Thoracic aorta (tissue), 2 donors: ENCODE measurements at regions not wholly inside any gene's neighbourhood (a gene's known extent, or its start where the extent isn't known, plus 50 kb on each side); places are given as distances from the start of the nearest gene placed in this dataset.

ENCODE experiments used
- ATAC-seq: fragments of 150-250 bp; one replicate; pipeline ENCODE4 v1.8.0; 2017; ENCODE audit warnings: low read depth; ENCODE audit not compliant: insufficient number of reproducible peaks, low FRiP score
- DNase-seq: peaks from one replicate; pipeline ENCODE4 v3.0.0-alpha.2; 2020; ENCODE audit warnings: low spot score
- H3K27ac ChIP-seq, 2 donors: fragments of 200-600 bp; sonication (generic); 1 replicate in 1 of 2; 2 replicates in 1 of 2; pipeline ENCODE4 v1.5.1; 2016; ENCODE audit warnings: mild to moderate bottlenecking in 2 of 2, moderate library complexity in 2 of 2
- H3K27me3 ChIP-seq: fragments of 200-600 bp; sonication (generic); replicated peaks from 2 replicates; pipeline ENCODE4 v1.6.0; 2016; ENCODE audit warnings: mild to moderate bottlenecking; ENCODE audit not compliant: insufficient read depth
- H3K36me3 ChIP-seq: fragments of 200-600 bp; sonication (generic); one replicate; pipeline ENCODE4 v1.5.1; 2016
- H3K4me1 ChIP-seq, 2 donors: fragments of 200-600 bp; sonication (generic); 1 replicate in 1 of 2; 2 replicates in 1 of 2; pipeline versions ENCODE4 v1.5.1 to v1.6.0; 2016; ENCODE audit warnings: low read depth in 2 of 2, mild to moderate bottlenecking in 1 of 2; ENCODE audit not compliant: control insufficient read depth in 1 of 2
- H3K4me3 ChIP-seq: fragments of 200-600 bp; sonication (generic); 2 replicates; pipeline ENCODE4 v1.5.1; 2016; ENCODE audit warnings: mild to moderate bottlenecking
- H3K9me3 ChIP-seq: fragments of 200-600 bp; sonication (generic); 2 replicates; pipeline ENCODE4 v1.5.1; 2016
- TF ChIP-seq, protein P1 (sequence below): fragments of 200-600 bp; sonication (generic); IDR thresholded peaks from one replicate; pipeline ENCODE4 v1.5.1; 2019; ENCODE audit warnings: antibody characterized with exemption

DNA sequence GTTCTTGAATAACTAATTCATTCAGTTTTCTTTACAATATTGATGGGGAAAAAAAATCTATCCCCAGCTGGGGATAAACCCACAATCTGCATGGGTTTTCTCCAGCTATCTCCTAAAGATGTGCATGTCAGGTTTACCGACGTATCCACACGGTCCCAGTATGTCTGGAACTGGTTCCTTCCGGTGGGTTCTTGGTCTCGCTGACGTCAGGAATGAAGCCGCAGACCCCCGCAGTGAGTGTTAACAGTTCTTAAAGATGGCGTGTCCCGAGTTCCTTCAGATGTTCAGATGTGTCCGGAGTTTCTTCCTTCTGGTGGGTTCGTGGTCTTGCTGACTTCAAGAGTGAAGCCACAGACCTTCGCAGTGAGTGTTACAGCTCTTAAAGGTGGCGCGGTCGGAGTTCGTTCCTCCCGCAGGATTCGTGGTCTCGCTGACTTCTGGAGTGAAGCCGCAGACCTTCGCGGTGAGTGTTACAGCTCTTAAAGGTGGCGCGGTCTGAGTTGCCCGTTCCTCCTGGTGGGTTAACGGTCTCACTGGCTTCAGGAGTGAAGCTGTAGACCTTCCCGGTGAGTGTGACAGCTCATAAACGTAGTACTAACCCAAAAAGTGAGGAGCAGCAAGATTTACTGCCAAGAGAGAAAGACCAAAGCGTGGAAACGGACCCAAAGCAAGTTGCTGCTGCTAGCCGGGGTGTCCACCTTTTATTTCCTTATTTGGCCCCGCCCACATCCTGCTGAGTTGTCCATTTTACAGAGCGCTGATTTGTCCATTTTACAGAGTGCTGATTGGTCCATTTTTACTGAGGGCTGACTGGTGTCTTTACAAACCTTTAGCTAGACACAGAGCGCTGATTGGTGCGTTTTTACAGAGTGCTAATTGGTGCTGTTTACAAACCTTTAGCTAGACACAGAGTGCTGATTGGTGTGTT is 195.1 kb upstream of the NR2F2 start:
- Histone ChIP-seq H3K27me3 (no peaks in the 10 kb centered on the region), H3K36me3 (no peaks in the 10 kb centered on the region), H3K27ac (no peak overlapping the region), H3K4me1 (no peaks in the 10 kb centered on the region), H3K4me3 (no peak overlapping the region), H3K9me3 (no peaks in the 10 kb centered on the region)
- TF ChIP-seq, protein P1, sequence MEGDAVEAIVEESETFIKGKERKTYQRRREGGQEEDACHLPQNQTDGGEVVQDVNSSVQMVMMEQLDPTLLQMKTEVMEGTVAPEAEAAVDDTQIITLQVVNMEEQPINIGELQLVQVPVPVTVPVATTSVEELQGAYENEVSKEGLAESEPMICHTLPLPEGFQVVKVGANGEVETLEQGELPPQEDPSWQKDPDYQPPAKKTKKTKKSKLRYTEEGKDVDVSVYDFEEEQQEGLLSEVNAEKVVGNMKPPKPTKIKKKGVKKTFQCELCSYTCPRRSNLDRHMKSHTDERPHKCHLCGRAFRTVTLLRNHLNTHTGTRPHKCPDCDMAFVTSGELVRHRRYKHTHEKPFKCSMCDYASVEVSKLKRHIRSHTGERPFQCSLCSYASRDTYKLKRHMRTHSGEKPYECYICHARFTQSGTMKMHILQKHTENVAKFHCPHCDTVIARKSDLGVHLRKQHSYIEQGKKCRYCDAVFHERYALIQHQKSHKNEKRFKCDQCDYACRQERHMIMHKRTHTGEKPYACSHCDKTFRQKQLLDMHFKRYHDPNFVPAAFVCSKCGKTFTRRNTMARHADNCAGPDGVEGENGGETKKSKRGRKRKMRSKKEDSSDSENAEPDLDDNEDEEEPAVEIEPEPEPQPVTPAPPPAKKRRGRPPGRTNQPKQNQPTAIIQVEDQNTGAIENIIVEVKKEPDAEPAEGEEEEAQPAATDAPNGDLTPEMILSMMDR: no peak
- ATAC-seq (no peak), DNase-seq (no peak)

DNA sequence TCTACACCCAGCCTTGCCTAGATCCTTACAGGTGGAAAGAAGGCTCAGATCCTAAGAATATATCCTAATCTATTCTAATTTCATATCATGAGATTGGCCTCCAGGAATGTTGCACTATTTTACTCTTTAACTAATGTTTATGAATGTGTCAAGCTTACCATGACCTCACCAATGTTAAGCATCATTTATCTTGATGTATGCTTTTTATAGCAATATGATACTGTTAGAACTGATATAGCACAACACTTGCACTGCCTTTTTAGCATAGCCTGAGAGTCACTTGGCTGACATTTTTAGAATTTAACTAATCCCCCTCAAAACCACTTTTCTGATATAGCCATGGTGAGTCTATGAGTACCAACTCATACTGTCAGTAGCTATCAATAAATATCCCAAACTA is 191.5 kb upstream of the NR2F2 start:
- H3K36me3 ChIP-seq: no peaks in the 10 kb centered on the region
- no peak overlapping the region for H3K27ac ChIP-seq
- peaks cover 7 to 11% of the 10 kb centered on the region in 2 donors for H3K4me1 ChIP-seq
- TF ChIP-seq, protein P1: no peak
- ATAC-seq: no peak
- H3K9me3 ChIP-seq: no peaks in the 10 kb centered on the region
- no peak for DNase-seq
- no peaks in the 10 kb centered on the region for H3K27me3 ChIP-seq
- H3K4me3 ChIP-seq: no peak overlapping the region

DNA sequence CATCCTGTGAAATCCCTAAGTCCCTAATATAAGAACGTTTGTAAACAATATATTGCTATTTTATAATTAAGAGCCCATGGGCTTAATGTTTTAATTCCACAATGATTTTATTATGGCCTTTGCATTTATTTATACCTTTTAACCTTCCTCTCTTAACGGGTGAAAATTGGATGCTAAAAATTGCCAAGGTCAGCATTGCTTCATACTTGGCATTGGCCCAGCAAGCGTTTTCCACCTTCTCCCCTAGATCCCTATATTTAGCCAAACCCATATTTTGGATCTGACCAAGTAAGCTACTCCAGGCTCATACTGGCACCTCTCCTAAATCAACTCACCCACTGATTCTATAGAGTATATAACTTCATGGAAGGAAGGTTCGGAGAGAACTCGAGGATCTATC is 188.0 kb upstream of the NR2F2 start:
- Histone ChIP-seq H3K36me3 (no peaks in the 10 kb centered on the region), H3K4me1 (peaks cover 7 to 11% of the 10 kb centered on the region in 2 donors), H3K27me3 (no peaks in the 10 kb centered on the region), H3K9me3 (no peaks in the 10 kb centered on the region), H3K4me3 (no peak overlapping the region), H3K27ac (no peak overlapping the region)
- TF ChIP-seq, protein P1: no peak
- DNase-seq: no peak
- ATAC-seq: no peak

DNA sequence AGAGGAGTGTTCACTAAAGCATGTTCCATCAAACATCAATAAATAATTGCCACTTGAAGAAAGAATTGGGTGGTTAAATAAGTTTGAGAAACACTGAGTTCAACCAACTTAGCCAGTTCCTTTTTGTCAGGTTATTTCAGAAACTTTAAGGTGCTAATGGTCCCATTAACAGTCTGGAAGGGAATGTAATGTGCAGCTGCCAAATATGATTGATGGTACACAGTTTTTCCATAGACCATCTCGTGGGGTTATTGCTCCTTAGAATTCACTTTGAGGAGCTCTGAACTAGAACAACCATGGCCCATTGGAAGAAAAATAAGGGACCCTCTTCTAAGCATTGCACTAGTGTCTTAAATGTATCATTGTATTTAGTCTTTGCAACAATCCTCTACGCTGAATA is 185.8 kb upstream of the NR2F2 start:
- H3K27ac ChIP-seq: no peak overlapping the region
- TF ChIP-seq, protein P1: no peak
- H3K36me3 ChIP-seq: no peaks in the 10 kb centered on the region
- H3K27me3 ChIP-seq: no peaks in the 10 kb centered on the region
- ATAC-seq (no peak), DNase-seq (no peak)
- peaks cover 7 to 11% of the 10 kb centered on the region in 2 donors for H3K4me1 ChIP-seq
- H3K4me3 ChIP-seq: no peak overlapping the region
- no peaks in the 10 kb centered on the region for H3K9me3 ChIP-seq

DNA sequence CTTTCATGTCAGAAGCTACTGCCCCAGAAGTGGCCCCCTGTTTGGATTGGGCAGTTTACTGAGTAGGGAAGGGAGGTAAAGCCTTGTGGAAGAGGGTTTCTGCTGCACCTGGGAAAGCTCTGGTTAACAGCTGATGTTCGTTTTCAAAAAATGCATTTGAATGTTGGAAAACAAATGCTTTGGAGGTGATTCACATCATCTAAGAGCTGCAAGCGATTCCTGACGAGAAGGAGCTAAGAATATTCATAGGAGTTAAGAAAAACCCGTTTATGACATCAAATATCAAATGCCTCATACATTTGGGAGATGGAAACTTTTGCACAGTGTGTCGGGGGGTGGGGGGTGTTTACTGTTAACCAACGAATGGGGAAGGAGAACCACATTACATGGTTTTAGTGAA is 183.8 kb upstream of the NR2F2 start:
- Histone ChIP-seq H3K9me3 (no peaks in the 10 kb centered on the region), H3K4me1 (peaks cover 7 to 11% of the 10 kb centered on the region in 2 donors), H3K27me3 (no peaks in the 10 kb centered on the region), H3K36me3 (no peaks in the 10 kb centered on the region), H3K4me3 (no peak overlapping the region), H3K27ac (no peak overlapping the region)
- DNase-seq (no peak), ATAC-seq (no peak)
- TF ChIP-seq, protein P1: no peak
